ENCODE measurements at regions not wholly inside any gene's neighbourhood (a gene's known extent, or its start where the extent isn't known, plus 50 kb on each side); places are given as distances from the start of the nearest gene placed in this dataset.

DNA sequence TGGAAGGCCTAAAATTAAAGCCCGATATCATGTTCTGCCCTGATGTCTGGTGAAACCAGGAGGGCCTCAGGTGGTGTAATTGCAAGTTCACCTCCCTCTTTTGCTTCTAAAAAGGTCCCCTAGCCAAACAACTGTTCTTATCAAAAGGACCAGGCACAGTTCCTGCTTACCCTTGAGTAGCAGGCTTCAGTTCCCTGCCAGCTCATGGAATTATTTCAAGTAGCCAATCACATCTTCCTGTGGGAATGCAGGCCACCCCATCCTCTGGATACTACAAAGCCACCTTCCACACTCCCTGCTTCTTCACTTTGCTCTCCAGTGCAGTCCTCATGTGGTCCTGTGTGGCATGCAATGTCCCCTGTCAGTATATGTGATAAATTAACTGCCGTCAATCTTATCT is 97.7 kb upstream of the GALNT17 start (continued):
- TF ChIP-seq, protein P1, sequence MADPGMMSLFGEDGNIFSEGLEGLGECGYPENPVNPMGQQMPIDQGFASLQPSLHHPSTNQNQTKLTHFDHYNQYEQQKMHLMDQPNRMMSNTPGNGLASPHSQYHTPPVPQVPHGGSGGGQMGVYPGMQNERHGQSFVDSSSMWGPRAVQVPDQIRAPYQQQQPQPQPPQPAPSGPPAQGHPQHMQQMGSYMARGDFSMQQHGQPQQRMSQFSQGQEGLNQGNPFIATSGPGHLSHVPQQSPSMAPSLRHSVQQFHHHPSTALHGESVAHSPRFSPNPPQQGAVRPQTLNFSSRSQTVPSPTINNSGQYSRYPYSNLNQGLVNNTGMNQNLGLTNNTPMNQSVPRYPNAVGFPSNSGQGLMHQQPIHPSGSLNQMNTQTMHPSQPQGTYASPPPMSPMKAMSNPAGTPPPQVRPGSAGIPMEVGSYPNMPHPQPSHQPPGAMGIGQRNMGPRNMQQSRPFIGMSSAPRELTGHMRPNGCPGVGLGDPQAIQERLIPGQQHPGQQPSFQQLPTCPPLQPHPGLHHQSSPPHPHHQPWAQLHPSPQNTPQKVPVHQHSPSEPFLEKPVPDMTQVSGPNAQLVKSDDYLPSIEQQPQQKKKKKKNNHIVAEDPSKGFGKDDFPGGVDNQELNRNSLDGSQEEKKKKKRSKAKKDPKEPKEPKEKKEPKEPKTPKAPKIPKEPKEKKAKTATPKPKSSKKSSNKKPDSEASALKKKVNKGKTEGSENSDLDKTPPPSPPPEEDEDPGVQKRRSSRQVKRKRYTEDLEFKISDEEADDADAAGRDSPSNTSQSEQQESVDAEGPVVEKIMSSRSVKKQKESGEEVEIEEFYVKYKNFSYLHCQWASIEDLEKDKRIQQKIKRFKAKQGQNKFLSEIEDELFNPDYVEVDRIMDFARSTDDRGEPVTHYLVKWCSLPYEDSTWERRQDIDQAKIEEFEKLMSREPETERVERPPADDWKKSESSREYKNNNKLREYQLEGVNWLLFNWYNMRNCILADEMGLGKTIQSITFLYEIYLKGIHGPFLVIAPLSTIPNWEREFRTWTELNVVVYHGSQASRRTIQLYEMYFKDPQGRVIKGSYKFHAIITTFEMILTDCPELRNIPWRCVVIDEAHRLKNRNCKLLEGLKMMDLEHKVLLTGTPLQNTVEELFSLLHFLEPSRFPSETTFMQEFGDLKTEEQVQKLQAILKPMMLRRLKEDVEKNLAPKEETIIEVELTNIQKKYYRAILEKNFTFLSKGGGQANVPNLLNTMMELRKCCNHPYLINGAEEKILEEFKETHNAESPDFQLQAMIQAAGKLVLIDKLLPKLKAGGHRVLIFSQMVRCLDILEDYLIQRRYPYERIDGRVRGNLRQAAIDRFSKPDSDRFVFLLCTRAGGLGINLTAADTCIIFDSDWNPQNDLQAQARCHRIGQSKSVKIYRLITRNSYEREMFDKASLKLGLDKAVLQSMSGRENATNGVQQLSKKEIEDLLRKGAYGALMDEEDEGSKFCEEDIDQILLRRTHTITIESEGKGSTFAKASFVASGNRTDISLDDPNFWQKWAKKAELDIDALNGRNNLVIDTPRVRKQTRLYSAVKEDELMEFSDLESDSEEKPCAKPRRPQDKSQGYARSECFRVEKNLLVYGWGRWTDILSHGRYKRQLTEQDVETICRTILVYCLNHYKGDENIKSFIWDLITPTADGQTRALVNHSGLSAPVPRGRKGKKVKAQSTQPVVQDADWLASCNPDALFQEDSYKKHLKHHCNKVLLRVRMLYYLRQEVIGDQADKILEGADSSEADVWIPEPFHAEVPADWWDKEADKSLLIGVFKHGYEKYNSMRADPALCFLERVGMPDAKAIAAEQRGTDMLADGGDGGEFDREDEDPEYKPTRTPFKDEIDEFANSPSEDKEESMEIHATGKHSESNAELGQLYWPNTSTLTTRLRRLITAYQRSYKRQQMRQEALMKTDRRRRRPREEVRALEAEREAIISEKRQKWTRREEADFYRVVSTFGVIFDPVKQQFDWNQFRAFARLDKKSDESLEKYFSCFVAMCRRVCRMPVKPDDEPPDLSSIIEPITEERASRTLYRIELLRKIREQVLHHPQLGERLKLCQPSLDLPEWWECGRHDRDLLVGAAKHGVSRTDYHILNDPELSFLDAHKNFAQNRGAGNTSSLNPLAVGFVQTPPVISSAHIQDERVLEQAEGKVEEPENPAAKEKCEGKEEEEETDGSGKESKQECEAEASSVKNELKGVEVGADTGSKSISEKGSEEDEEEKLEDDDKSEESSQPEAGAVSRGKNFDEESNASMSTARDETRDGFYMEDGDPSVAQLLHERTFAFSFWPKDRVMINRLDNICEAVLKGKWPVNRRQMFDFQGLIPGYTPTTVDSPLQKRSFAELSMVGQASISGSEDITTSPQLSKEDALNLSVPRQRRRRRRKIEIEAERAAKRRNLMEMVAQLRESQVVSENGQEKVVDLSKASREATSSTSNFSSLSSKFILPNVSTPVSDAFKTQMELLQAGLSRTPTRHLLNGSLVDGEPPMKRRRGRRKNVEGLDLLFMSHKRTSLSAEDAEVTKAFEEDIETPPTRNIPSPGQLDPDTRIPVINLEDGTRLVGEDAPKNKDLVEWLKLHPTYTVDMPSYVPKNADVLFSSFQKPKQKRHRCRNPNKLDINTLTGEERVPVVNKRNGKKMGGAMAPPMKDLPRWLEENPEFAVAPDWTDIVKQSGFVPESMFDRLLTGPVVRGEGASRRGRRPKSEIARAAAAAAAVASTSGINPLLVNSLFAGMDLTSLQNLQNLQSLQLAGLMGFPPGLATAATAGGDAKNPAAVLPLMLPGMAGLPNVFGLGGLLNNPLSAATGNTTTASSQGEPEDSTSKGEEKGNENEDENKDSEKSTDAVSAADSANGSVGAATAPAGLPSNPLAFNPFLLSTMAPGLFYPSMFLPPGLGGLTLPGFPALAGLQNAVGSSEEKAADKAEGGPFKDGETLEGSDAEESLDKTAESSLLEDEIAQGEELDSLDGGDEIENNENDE (IDR thresholded peaks at IDR 0.05; ENCODE audit: insufficient replicate concordance, low read length), result no peak

All from H1 (cell line).